HepG2 (cell line): ENCODE measurements at regions not wholly inside any gene's neighbourhood (a gene's known extent, or its start where the extent isn't known, plus 50 kb on each side); places are given as distances from the start of the nearest gene placed in this dataset.

Source experiments
- ATAC-seq: fragments of 200-7000 bp; cut with Tn5 transposase; 3 replicates; pipeline ENCODE4 v1.9.1; 2020; ENCODE audit warnings: mild to moderate bottlenecking, moderate library complexity
- BruUV-seq: library from RNA; stranded (reverse); fragments of 400-500 nt; replicated peaks from 2 replicates; lab custom pipeline; 2021; lab: Mats Ljungman, UMichigan
- CTCF ChIA-PET: fragments of 300-600 bp; formaldehyde crosslinking; extraction: SDS; loops from one replicate; lab custom pipeline; 2021; ENCODE audit warnings: low total read pairs, inconsistent platforms, low intra/inter-chr PET ratio; lab: Yijun Ruan, JAX
- POLR2A ChIA-PET: fragments of 350-600 bp; sonication (Branson Sonifier 250); formaldehyde crosslinking; loops from one replicate; lab custom pipeline; 2020; ENCODE audit warnings: antibody characterized with exemption, inconsistent platforms; lab: Yijun Ruan, JAX
- DNase-seq: peaks from one replicate; pipeline ENCODE4 v3.0.0-alpha.2; 2015; ENCODE audit warnings: low spot score
- FAIRE-seq: peaks from 3 replicates; lab custom pipeline; 2011; peaks lifted over from hg19 to GRCh38; lab: Jason Lieb, UNC
- H2AFZ ChIP-seq: one replicate; pipeline ENCODE4 v1.6.1; 2011; ENCODE audit warnings: low read length, inconsistent platforms
- H3K27ac ChIP-seq: fragments of 300-600 bp; 3 replicates; pipeline ENCODE4 v1.8.0; 2011; ENCODE audit warnings: mixed run types, mild to moderate bottlenecking, mixed read lengths, low read length, inconsistent platforms; ENCODE audit not compliant: insufficient read depth; ENCODE audit errors: extremely low read length
- H3K27me3 ChIP-seq, 2 experiments: fragments of 200-600 bp in 1 of 2; 2 replicates in 1 of 2; 3 replicates in 1 of 2; pipeline versions ENCODE4 v1.6.0 to v1.8.0; 2011; ENCODE audit warnings: low read length in 2 of 2, mild to moderate bottlenecking in 2 of 2, moderate library complexity in 2 of 2, inconsistent platforms in 1 of 2; ENCODE audit not compliant: insufficient read depth in 2 of 2, control insufficient read depth in 1 of 2
- H3K36me3 ChIP-seq, 2 experiments: fragments of 200-600 bp in 1 of 2; replicated peaks in 1 of 2; 2 replicates in 1 of 2; 3 replicates in 1 of 2; pipeline versions ENCODE4 v1.5.1 to v1.8.0; 2011; ENCODE audit warnings: low read length in 2 of 2, inconsistent platforms in 1 of 2; ENCODE audit not compliant: insufficient read depth in 2 of 2, control insufficient read depth in 1 of 2
- H3K4me1 ChIP-seq: 2 replicates; pipeline ENCODE4 v1.5.1; 2012; ENCODE audit warnings: low read length, inconsistent platforms; ENCODE audit not compliant: insufficient read depth
- H3K4me2 ChIP-seq: 2 replicates; pipeline ENCODE4 v1.6.0; 2011; ENCODE audit warnings: low read depth, low read length, inconsistent platforms
- H3K4me3 ChIP-seq, 3 experiments: fragments of 200-600 bp in 1 of 3; sonication (generic), shearing (Covaris generic) in 1 of 3; replicated peaks in 1 of 3; 2 replicates each; pipeline ENCODE4 v1.5.1; 2011 to 2016; ENCODE audit warnings: low read length in 3 of 3, inconsistent platforms in 2 of 3, low read depth in 2 of 3, mild to moderate bottlenecking in 2 of 3, control low read depth in 1 of 3, mixed read lengths in 1 of 3; ENCODE audit not compliant: insufficient read depth in 1 of 3
- H3K79me2 ChIP-seq: one replicate; pipeline ENCODE4 v1.6.1; 2011; ENCODE audit warnings: low read length, inconsistent platforms; ENCODE audit not compliant: insufficient read depth
- H3K9ac ChIP-seq: 2 replicates; pipeline ENCODE4 v1.6.0; 2011; ENCODE audit warnings: mild to moderate bottlenecking, low read depth, low read length, inconsistent platforms; ENCODE audit not compliant: insufficient read depth
- H3K9me3 ChIP-seq: 2 replicates; pipeline ENCODE4 v1.5.1; 2012; ENCODE audit warnings: mild to moderate bottlenecking, low read length
- H4K20me1 ChIP-seq: 2 replicates; pipeline ENCODE4 v1.6.0; 2011; ENCODE audit warnings: inconsistent platforms, mild to moderate bottlenecking, low read length, moderate library complexity; ENCODE audit not compliant: insufficient read depth
- ATF7 ChIP-seq, 2 experiments: fragments of 450-650 bp in 1 of 2; sonication (generic) in 1 of 2; formaldehyde crosslinking in 1 of 2; IDR thresholded peaks; 2 replicates each; pipeline versions ENCODE4 v1.4.0 to v1.6.1; 2016 to 2020; ENCODE audit warnings: antibody characterized with exemption in 1 of 2, mild to moderate bottlenecking in 1 of 2, missing genetic modification reagents in 1 of 2
- ATM ChIP-seq: fragments of 450-650 bp; IDR thresholded peaks from 2 replicates; pipeline ENCODE4 v1.7.1; 2017; ENCODE audit warnings: mild to moderate bottlenecking, borderline replicate concordance
- JUN ChIP-seq: sonication (generic); formaldehyde crosslinking; IDR thresholded peaks from 2 replicates; pipeline ENCODE4 v1.4.0; 2020; ENCODE audit warnings: mild to moderate bottlenecking, missing genetic modification reagents
- NFE2 ChIP-seq: sonication (generic); formaldehyde crosslinking; IDR thresholded peaks from 2 replicates; pipeline ENCODE4 v1.4.0; 2020; ENCODE audit warnings: missing genetic modification reagents
- NFYC ChIP-seq: IDR thresholded peaks from 2 replicates; pipeline ENCODE4 v1.6.1; 2016; ENCODE audit warnings: missing genetic modification reagents, missing compliant biosample characterization
- PRMT3 ChIP-seq: sonication (generic); formaldehyde crosslinking; IDR thresholded peaks from 2 replicates; pipeline ENCODE4 v1.8.1; 2022; ENCODE audit warnings: low read depth, mild to moderate bottlenecking, moderate library complexity, missing genetic modification reagents, borderline replicate concordance
- RCOR2 ChIP-seq: IDR thresholded peaks from 2 replicates; pipeline ENCODE4 v1.6.1; 2016; ENCODE audit warnings: missing biosample characterization, missing genetic modification reagents
- SP4 ChIP-seq: sonication (generic); formaldehyde crosslinking; IDR thresholded peaks from 2 replicates; pipeline ENCODE4 v1.8.1; 2023; ENCODE audit warnings: mild to moderate bottlenecking, missing genetic modification reagents
- ZBTB8A ChIP-seq: sonication (generic); formaldehyde crosslinking; IDR thresholded peaks from 2 replicates; pipeline ENCODE4 v1.4.0; 2020; ENCODE audit warnings: mild to moderate bottlenecking, low read depth, missing genetic modification reagents, borderline replicate concordance
- ZNF264 ChIP-seq: sonication (generic); formaldehyde crosslinking; IDR thresholded peaks from 2 replicates; pipeline ENCODE4 v1.4.0; 2020; ENCODE audit warnings: missing genetic modification reagents
- ZNF652 ChIP-seq: IDR thresholded peaks from 2 replicates; pipeline ENCODE4 v1.6.1; 2016; ENCODE audit warnings: low read depth, borderline replicate concordance
- WGBS: methylation state at CpG from one replicate; pipeline ENCODE4 v1.1.6; 2017; ENCODE audit warnings: low lambda C conversion rate; 5-methylcytosine and 5-hydroxymethylcytosine counted together
- in situ Hi-C: cut with HindIII; loops from 2 replicates; pipeline ENCODE4 v1.10.0; 2017; ENCODE audit warnings: low pct_unique_long_range_greater_than_20kb; ENCODE audit not compliant: extremely low pct_ligation_motif_present
- intact Hi-C: fragments of 100-400 bp; cut with micrococcal nuclease; formaldehyde crosslinking; loops from one replicate; pipeline ENCODE4 v1.10.0; 2022; ENCODE audit not compliant: unreplicated experiment
- TF ChIP-seq, protein P1 (sequence below): sonication (generic); formaldehyde crosslinking; IDR thresholded peaks from 2 replicates; pipeline ENCODE4 v1.4.0; 2020; ENCODE audit warnings: mild to moderate bottlenecking, missing genetic modification reagents
- TF ChIP-seq, protein P2 (sequence below): sonication (generic); formaldehyde crosslinking; IDR thresholded peaks from 2 replicates; pipeline ENCODE4 v1.8.0; 2022; ENCODE audit warnings: missing genetic modification reagents, low read depth, mild to moderate bottlenecking, borderline replicate concordance

DNA sequence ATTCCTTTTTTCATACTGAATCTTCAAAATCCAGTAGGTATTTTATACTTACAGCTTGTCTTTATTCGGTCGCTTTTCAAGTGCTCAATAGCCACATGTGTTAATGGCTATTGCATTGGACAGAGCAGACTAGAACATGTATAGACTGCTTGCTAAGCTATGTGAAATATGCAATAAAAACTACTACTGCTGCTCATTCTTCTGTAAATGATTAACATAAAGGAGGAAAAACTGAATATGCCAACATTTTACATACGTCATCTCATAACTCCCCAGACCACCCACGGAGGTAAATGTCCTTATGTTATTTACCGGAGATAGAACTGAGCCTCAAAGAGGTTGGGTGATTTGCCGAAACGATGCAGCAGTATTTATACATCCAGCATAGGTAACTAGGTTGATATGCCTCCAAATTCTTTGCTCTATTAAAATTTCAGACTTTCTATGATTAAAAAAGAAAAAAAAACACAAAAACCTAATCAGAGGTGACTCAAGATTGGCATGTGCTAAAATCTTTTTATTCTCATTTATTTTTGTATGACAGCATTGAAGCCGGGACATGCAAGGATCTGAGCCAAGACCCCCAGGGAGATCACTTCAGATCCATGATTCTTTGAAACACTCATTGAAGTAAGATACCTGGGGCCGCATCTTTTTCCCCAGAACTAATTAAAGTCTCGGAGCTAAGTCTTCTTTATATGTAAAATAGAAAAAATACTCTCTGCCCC, 78.5 kb upstream of the OR5AK2 start:
- ChIA-PET POLR2A (no interaction called here), CTCF (no interaction called here)
- H2AFZ ChIP-seq, result no peak overlapping the region
- H3K27ac ChIP-seq, result no peak overlapping the region
- intact Hi-C loops (no loop called here), in situ Hi-C loops (no loop called here)
- H3K4me3 ChIP-seq, result no peak overlapping the region
- ATAC-seq, result no peak
- TF ChIP-seq ZNF652 (no peak), NFYC (CRISPR knock-in tag) (no peak), ZBTB8A (CRISPR knock-in tag) (no peak), ATM (no peak), NFE2 (CRISPR knock-in tag) (no peak), RCOR2 (no peak), SP4 (CRISPR knock-in tag) (no peak), PRMT3 (CRISPR knock-in tag) (no peak), ZNF264 (CRISPR knock-in tag) (no peak), JUN (no peak), ATF7 (IDR thresholded peaks at IDR 0.05) (no peak), ATF7 (CRISPR knock-in tag; IDR thresholded peaks at IDR 0.05) (no peak)
- TF ChIP-seq, protein P1, sequence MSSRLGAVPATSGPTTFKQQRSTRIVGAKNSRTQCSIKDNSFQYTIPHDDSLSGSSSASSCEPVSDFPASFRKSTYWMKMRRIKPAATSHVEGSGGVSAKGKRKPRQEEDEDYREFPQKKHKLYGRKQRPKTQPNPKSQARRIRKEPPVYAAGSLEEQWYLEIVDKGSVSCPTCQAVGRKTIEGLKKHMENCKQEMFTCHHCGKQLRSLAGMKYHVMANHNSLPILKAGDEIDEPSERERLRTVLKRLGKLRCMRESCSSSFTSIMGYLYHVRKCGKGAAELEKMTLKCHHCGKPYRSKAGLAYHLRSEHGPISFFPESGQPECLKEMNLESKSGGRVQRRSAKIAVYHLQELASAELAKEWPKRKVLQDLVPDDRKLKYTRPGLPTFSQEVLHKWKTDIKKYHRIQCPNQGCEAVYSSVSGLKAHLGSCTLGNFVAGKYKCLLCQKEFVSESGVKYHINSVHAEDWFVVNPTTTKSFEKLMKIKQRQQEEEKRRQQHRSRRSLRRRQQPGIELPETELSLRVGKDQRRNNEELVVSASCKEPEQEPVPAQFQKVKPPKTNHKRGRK (CRISPR knock-in tag), result no peak
- TF ChIP-seq, protein P2, sequence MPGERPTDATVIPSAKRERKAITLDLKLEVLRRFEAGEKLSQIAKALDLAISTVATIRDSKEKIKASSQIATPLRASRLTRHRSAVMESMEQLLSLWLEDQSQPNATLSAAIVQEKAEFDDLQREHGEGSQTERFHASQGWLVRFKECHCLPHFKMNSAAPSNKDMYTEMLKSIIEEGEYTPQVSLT (CRISPR knock-in tag), result no peak
- FAIRE-seq, result no peak
- H3K9me3 ChIP-seq, result no peaks in the 10 kb centered on the region
- no peaks in the 10 kb centered on the region for H3K27me3 ChIP-seq
- H3K36me3 ChIP-seq, result no peaks in the 10 kb centered on the region
- no TSS peak for BruUV-seq
- H3K4me1 ChIP-seq, result no peaks in the 10 kb centered on the region
- H3K79me2 ChIP-seq, result no peaks in the 10 kb centered on the region
- WGBS, result 4% methylated on average over 10 of the region's 10 CpGs
- H3K9ac ChIP-seq, result no peak overlapping the region
- H3K4me2 ChIP-seq, result no peak overlapping the region
- H4K20me1 ChIP-seq, result no peaks in the 10 kb centered on the region
- DNase-seq, result no peak
